ENCODE measurements at regions not wholly inside any gene's neighbourhood (a gene's known extent, or its start where the extent isn't known, plus 50 kb on each side); places are given as distances from the start of the nearest gene placed in this dataset.

GRCh38 chr4:123747016-123747415 lies 350.4 kb downstream of the SPRY1 start:
- DNase-seq (ENCODE audit: low read depth in 2 of 2) = no peak

- DNase-seq (ENCODE audit: low read depth in 2 of 2) = no peak
These were observed 352.2 kb downstream of the SPRY1 start for GRCh38 chr4:123748806-123749205.

GRCh38 chr4:123749383-123749782 lies 352.8 kb downstream of the SPRY1 start:
- no peak for DNase-seq (ENCODE audit: low read depth in 2 of 2)

GRCh38 chr4:123750044-123750443 lies 353.4 kb downstream of the SPRY1 start:
- no peak for DNase-seq (ENCODE audit: low read depth in 2 of 2)

- DNase-seq (ENCODE audit: low read depth in 2 of 2) = no peak
These were observed 359.1 kb downstream of the SPRY1 start for GRCh38 chr4:123755655-123756054.

- no peak for DNase-seq (ENCODE audit: low read depth in 2 of 2)
These were observed 371.2 kb downstream of the SPRY1 start for GRCh38 chr4:123767806-123768205.

- DNase-seq (ENCODE audit: low read depth in 2 of 2) = no peak
These were observed 374.3 kb downstream of the SPRY1 start for GRCh38 chr4:123770884-123771283.

- DNase-seq (ENCODE audit: low read depth in 2 of 2) = no peak
These were observed 379.7 kb downstream of the SPRY1 start for GRCh38 chr4:123776267-123776666.

GRCh38 chr4:123777373-123777772 lies 380.8 kb downstream of the SPRY1 start:
- DNase-seq (ENCODE audit: low read depth in 2 of 2) = no peak

- no peak for DNase-seq (ENCODE audit: low read depth in 2 of 2)
These were observed 386.7 kb downstream of the SPRY1 start for GRCh38 chr4:123783151-123783790.

GRCh38 chr4:123783921-123784320 lies 387.3 kb downstream of the SPRY1 start:
- DNase-seq (ENCODE audit: low read depth in 2 of 2) = no peak

GRCh38 chr4:123784626-123785025 lies 388.0 kb downstream of the SPRY1 start:
- DNase-seq (ENCODE audit: low read depth in 2 of 2) = no peak

GRCh38 chr4:123785538-123785937 lies 388.9 kb downstream of the SPRY1 start:
- no peak for DNase-seq (ENCODE audit: low read depth in 2 of 2)

- DNase-seq (ENCODE audit: low read depth in 2 of 2) = no peak
These were observed 389.7 kb downstream of the SPRY1 start for GRCh38 chr4:123786163-123786915.

- no peak for DNase-seq (ENCODE audit: low read depth in 2 of 2)
These were observed 390.3 kb downstream of the SPRY1 start for GRCh38 chr4:123786920-123787319.

GRCh38 chr4:123787512-123788080 lies 391.0 kb downstream of the SPRY1 start:
- DNase-seq (ENCODE audit: low read depth in 2 of 2) = no peak

- DNase-seq (ENCODE audit: low read depth in 2 of 2) = no peak
These were observed 392.0 kb downstream of the SPRY1 start for GRCh38 chr4:123788577-123788976.

GRCh38 chr4:123790681-123791080 lies 394.1 kb downstream of the SPRY1 start:
- DNase-seq (ENCODE audit: low read depth in 2 of 2) = no peak

- no peak for DNase-seq (ENCODE audit: low read depth in 2 of 2)
These were observed 405.6 kb downstream of the SPRY1 start for GRCh38 chr4:123802082-123802645.

GRCh38 chr4:123802933-123803332 lies 406.3 kb downstream of the SPRY1 start:
- DNase-seq (ENCODE audit: low read depth in 2 of 2) = no peak

- DNase-seq (ENCODE audit: low read depth in 2 of 2) = no peak
These were observed 407.7 kb downstream of the SPRY1 start for GRCh38 chr4:123804196-123804721.

GRCh38 chr4:123806056-123806455 lies 409.5 kb downstream of the SPRY1 start:
- DNase-seq (ENCODE audit: low read depth in 2 of 2) = no peak

GRCh38 chr4:123807187-123807586 lies 410.6 kb downstream of the SPRY1 start:
- no peak for DNase-seq (ENCODE audit: low read depth in 2 of 2)

Measured in stimulated activated CD4-positive, alpha-beta T cell treated with anti-CD3 and anti-CD28 coated beads, Interleukin-1b, Interleukin-23, amount 100 ng/mL, for 1 hour (primary cell).